IMR-90 (cell line): ENCODE measurements at regions not wholly inside any gene's neighbourhood (a gene's known extent, or its start where the extent isn't known, plus 50 kb on each side); places are given as distances from the start of the nearest gene placed in this dataset.

ENCODE experiments used
- ATAC-seq: fragments of 200-7000 bp; cut with Tn5 transposase; 2 replicates; pipeline ENCODE4 v1.9.1; 2020; ENCODE audit warnings: low read depth, mild to moderate bottlenecking, moderate library complexity
- BruUV-seq: library from RNA; stranded (reverse); fragments of 400-500 nt; replicated peaks from 2 replicates; lab custom pipeline; 2021; lab: Mats Ljungman, UMichigan
- CTCF ChIA-PET: fragments of 300-600 bp; formaldehyde crosslinking; extraction: SDS; loops from one replicate; lab custom pipeline; 2021; ENCODE audit warnings: antibody characterized with exemption; lab: Yijun Ruan, JAX
- POLR2A ChIA-PET: fragments of 300-600 bp; sonication (Branson Sonifier 250); formaldehyde crosslinking; loops from one replicate; lab custom pipeline; 2022; ENCODE audit warnings: antibody characterized with exemption; ENCODE audit not compliant: unreplicated experiment; lab: Charles Lee
- DNase-seq: peaks from one replicate; pipeline ENCODE4 v3.0.0; 2013
- H2AFZ ChIP-seq: replicated peaks from 2 replicates; pipeline ENCODE3; 2013; ENCODE audit warnings: low read length, mild to moderate bottlenecking; ENCODE audit not compliant: poor library complexity
- H2AK5ac ChIP-seq: 2 replicates; pipeline ENCODE4 v1.6.1; 2013; ENCODE audit warnings: low read depth, low read length, inconsistent platforms
- H2AK9ac ChIP-seq: replicated peaks from 2 replicates; pipeline ENCODE3; 2013; ENCODE audit warnings: mild to moderate bottlenecking, low read depth, low read length, moderate library complexity; ENCODE audit not compliant: poor library complexity
- H2BK120ac ChIP-seq: 2 replicates; pipeline ENCODE4 v1.6.1; 2013; ENCODE audit warnings: low read depth, low read length, inconsistent platforms
- H2BK15ac ChIP-seq: 3 replicates; pipeline ENCODE4 v1.6.1; 2013; ENCODE audit warnings: low read depth, low read length, inconsistent platforms
- H2BK20ac ChIP-seq: 2 replicates; pipeline ENCODE4 v1.6.1; 2013; ENCODE audit warnings: low read depth, mild to moderate bottlenecking, inconsistent platforms, low read length, moderate library complexity
- H2BK5ac ChIP-seq: 2 replicates; pipeline ENCODE4 v1.6.1; 2013; ENCODE audit warnings: mild to moderate bottlenecking, low read depth, low read length, inconsistent platforms; ENCODE audit not compliant: poor library complexity, severe bottlenecking
- H3K14ac ChIP-seq: replicated peaks from 2 replicates; pipeline ENCODE4 v1.6.1; 2013; ENCODE audit warnings: low read depth, low read length, inconsistent platforms
- H3K18ac ChIP-seq: 2 replicates; pipeline ENCODE4 v1.6.1; 2013; ENCODE audit warnings: low read depth, low read length, control low read depth
- H3K23ac ChIP-seq: 2 replicates; pipeline ENCODE4 v1.6.1; 2013; ENCODE audit warnings: low read depth, low read length, inconsistent platforms
- H3K27ac ChIP-seq: 2 replicates; pipeline ENCODE4 v1.5.1; 2013; ENCODE audit warnings: mild to moderate bottlenecking, control low read depth, low read length; ENCODE audit not compliant: insufficient read depth
- H3K27me3 ChIP-seq: 2 replicates; pipeline ENCODE4 v1.6.1; 2013; ENCODE audit warnings: low read length; ENCODE audit not compliant: control insufficient read depth, insufficient read depth
- H3K36me3 ChIP-seq: 2 replicates; pipeline ENCODE4 v1.6.1; 2013; ENCODE audit warnings: low read length, mixed read lengths; ENCODE audit not compliant: control insufficient read depth, insufficient read depth
- H3K4ac ChIP-seq: 2 replicates; pipeline ENCODE4 v1.6.1; 2013; ENCODE audit warnings: low read depth, low read length, inconsistent platforms
- H3K4me1 ChIP-seq: 2 replicates; pipeline ENCODE4 v1.6.1; 2013; ENCODE audit warnings: low read length, mixed read lengths; ENCODE audit not compliant: control insufficient read depth, insufficient read depth
- H3K4me2 ChIP-seq: 2 replicates; pipeline ENCODE4 v1.6.1; 2013; ENCODE audit warnings: low read depth, mild to moderate bottlenecking, control low read depth, low read length, moderate library complexity
- H3K4me3 ChIP-seq: 2 replicates; pipeline ENCODE4 v1.5.1; 2013; ENCODE audit warnings: low read depth, mild to moderate bottlenecking, control low read depth, low read length, moderate library complexity; ENCODE audit not compliant: insufficient read depth
- H3K56ac ChIP-seq: 2 replicates; pipeline ENCODE4 v1.6.1; 2013; ENCODE audit warnings: low read length, inconsistent platforms; ENCODE audit not compliant: insufficient read depth; ENCODE audit errors: extremely low read depth
- H3K79me1 ChIP-seq, 2 experiments: 2 replicates each; pipeline ENCODE4 v1.6.1; 2013; ENCODE audit warnings: low read length in 2 of 2, inconsistent platforms in 1 of 2, low read depth in 1 of 2
- H3K9ac ChIP-seq: 2 replicates; pipeline ENCODE4 v1.6.1; 2013; ENCODE audit warnings: low read depth, low read length, control low read depth
- H3K9me1 ChIP-seq: 2 replicates; pipeline ENCODE4 v1.6.1; 2013; ENCODE audit warnings: low read length, inconsistent platforms; ENCODE audit not compliant: insufficient read depth
- H3K9me3 ChIP-seq: 2 replicates; pipeline ENCODE4 v1.6.1; 2013; ENCODE audit warnings: low read length; ENCODE audit not compliant: control insufficient read depth, insufficient read depth
- H4K20me1 ChIP-seq: 2 replicates; pipeline ENCODE4 v1.6.1; 2013; ENCODE audit warnings: low read length, inconsistent platforms; ENCODE audit not compliant: insufficient read depth
- H4K5ac ChIP-seq: 2 replicates; pipeline ENCODE4 v1.6.1; 2013; ENCODE audit warnings: mild to moderate bottlenecking, low read depth, low read length, control low read depth
- H4K8ac ChIP-seq, 2 experiments: 2 replicates each; pipeline ENCODE4 v1.6.1; 2013; ENCODE audit warnings: low read depth in 2 of 2, low read length in 2 of 2, control low read depth in 1 of 2, inconsistent platforms in 1 of 2
- H4K91ac ChIP-seq: 2 replicates; pipeline ENCODE4 v1.6.1; 2013; ENCODE audit warnings: low read depth, low read length, inconsistent platforms; ENCODE audit not compliant: insufficient read depth
- BHLHE40 ChIP-seq: fragments of 150-350 bp; IDR thresholded peaks from 2 replicates; pipeline ENCODE4 v1.6.1; 2016; ENCODE audit warnings: mild to moderate bottlenecking, low read depth, low read length
- CEBPB ChIP-seq: IDR thresholded peaks from 2 replicates; pipeline ENCODE4 v1.6.1; 2012; ENCODE audit warnings: low read depth, low read length, improper control_type of control experiment
- CHD1 ChIP-seq: IDR thresholded peaks from 2 replicates; pipeline ENCODE4 v1.6.1; 2012; ENCODE audit warnings: low read depth, low read length, improper control_type of control experiment
- CTCF ChIP-seq: conservative IDR thresholded peaks from 2 replicates; pipeline ENCODE4 v1.5.1; 2012; ENCODE audit warnings: mild to moderate bottlenecking, low read depth, low read length, improper control_type of control experiment
- ELK1 ChIP-seq: fragments of 150-350 bp; IDR thresholded peaks from 2 replicates; pipeline ENCODE4 v1.6.1; 2016; ENCODE audit warnings: low read depth, mild to moderate bottlenecking, low read length, moderate library complexity, borderline replicate concordance
- FOS ChIP-seq: fragments of 150-350 bp; IDR thresholded peaks from 2 replicates; pipeline ENCODE4 v1.6.1; 2016; ENCODE audit warnings: low read depth, low read length
- MAFK ChIP-seq: IDR thresholded peaks from 2 replicates; pipeline ENCODE4 v1.6.1; 2012; ENCODE audit warnings: low read depth, low read length, improper control_type of control experiment
- MAZ ChIP-seq: IDR thresholded peaks from 2 replicates; pipeline ENCODE4 v1.6.1; 2012; ENCODE audit warnings: low read depth, mild to moderate bottlenecking, low read length, improper control_type of control experiment, moderate library complexity, borderline replicate concordance
- MXI1 ChIP-seq: IDR thresholded peaks from 2 replicates; pipeline ENCODE4 v1.6.1; 2012; ENCODE audit warnings: low read depth, mild to moderate bottlenecking, low read length, moderate library complexity, borderline replicate concordance
- NFE2L2 ChIP-seq: fragments of 150-350 bp; IDR thresholded peaks from 2 replicates; pipeline ENCODE4 v1.6.1; 2016; ENCODE audit warnings: low read depth, mild to moderate bottlenecking, low read length
- POLR2A ChIP-seq: IDR thresholded peaks from 2 replicates; pipeline ENCODE4 v1.6.1; 2012; ENCODE audit warnings: mild to moderate bottlenecking, low read depth, low read length
- RAD21 ChIP-seq: IDR thresholded peaks from 2 replicates; pipeline ENCODE4 v1.6.1; 2012; ENCODE audit warnings: low read length, improper control_type of control experiment
- RCOR1 ChIP-seq: IDR thresholded peaks from 2 replicates; pipeline ENCODE4 v1.6.1; 2012; ENCODE audit warnings: mild to moderate bottlenecking, low read length, improper control_type of control experiment; ENCODE audit not compliant: insufficient replicate concordance
- RFX5 ChIP-seq: IDR thresholded peaks from 2 replicates; pipeline ENCODE4 v1.8.0; 2012; ENCODE audit warnings: low read depth, mild to moderate bottlenecking, low read length, moderate library complexity
- SMC3 ChIP-seq: fragments of 150-350 bp; IDR thresholded peaks from 2 replicates; pipeline ENCODE4 v1.6.1; 2016; ENCODE audit warnings: low read depth, mild to moderate bottlenecking, antibody characterized with exemption, low read length, moderate library complexity
- WGBS, 2 experiments: methylation state at CpG; one replicate each; pipeline versions ENCODE4 v1.1.5 to v1.1.7; 2013; ENCODE audit warnings: missing lambda C conversion rate in 2 of 2; ENCODE audit not compliant: insufficient read length in 1 of 2; ENCODE audit errors: extremely low coverage in 2 of 2; 5-methylcytosine and 5-hydroxymethylcytosine counted together
- dilution Hi-C: fragments of 300-500 bp; cut with HindIII; formaldehyde crosslinking; loops from one replicate; pipeline ENCODE4 v1.14.3; 2018; ENCODE audit warnings: low sequenced_read_pairs; ENCODE audit not compliant: unreplicated experiment
- in situ Hi-C: fragments of 300-500 bp; cut with MboI; formaldehyde crosslinking; loops from 3 replicates; pipeline ENCODE4 v1.14.3; 2019; ENCODE audit warnings: low sequenced_read_pairs, inconsistent platforms, mixed read lengths
- intact Hi-C: fragments of 100-400 bp; cut with micrococcal nuclease; formaldehyde crosslinking; loops from 2 replicates; pipeline ENCODE4 v1.10.0; 2022
- TF ChIP-seq, protein P1 (sequence below): fragments of 150-350 bp; IDR thresholded peaks from 2 replicates; pipeline ENCODE4 v1.6.1; 2017; ENCODE audit warnings: mild to moderate bottlenecking, antibody characterized with exemption, low read length, low read depth

DNA sequence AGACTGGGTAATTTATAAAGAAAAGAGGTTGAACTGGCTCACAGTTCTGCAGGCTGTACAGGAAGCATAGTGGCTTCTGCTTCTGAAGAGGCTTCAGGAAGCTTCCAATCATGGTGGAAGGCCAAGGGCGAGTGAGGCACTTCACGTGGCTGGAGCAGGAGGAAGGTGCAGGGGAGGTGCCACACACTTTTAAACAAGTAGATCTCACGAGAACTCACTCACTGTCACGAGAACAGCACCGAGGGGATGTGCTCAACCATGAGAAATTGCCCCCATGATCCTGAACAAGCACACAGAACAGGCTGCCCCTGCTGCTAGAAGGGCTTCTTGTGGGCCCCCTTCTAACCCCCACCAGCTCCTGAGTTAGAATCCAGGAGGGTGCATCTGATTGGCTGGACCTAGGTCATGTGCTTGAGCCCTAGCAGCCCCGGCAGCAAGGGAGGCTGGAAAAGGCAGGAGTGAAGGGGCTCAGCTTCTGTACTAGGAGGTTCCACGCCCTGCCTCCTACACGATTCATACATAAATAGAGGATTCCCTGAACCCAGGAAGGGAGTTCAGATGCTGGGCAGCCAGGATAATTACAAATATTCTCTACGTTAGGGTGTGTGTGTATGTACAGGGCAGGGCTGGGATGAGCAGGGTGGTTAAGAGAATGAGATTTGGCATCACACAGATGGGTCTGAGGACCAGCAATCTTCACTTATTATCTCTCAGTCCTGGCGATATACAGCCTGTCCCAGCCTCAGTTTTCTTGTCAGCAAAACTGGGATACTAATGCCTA lies 72.8 kb upstream of the ATP5PO start:
- Histone ChIP-seq H2BK15ac (no peak overlapping the region), H2AK5ac (no peak overlapping the region), H2AK9ac (no peak overlapping the region), H3K4me1 (no peaks in the 10 kb centered on the region), H3K27me3 (peaks cover 18% of the 10 kb centered on the region), H3K18ac (no peak overlapping the region), H4K8ac (no peak overlapping the region), H3K4ac (no peak overlapping the region), H3K36me3 (no peaks in the 10 kb centered on the region), H2BK120ac (no peak overlapping the region), H3K9me3 (no peaks in the 10 kb centered on the region; the same call in 1 of the 2 replicates), H3K23ac (no peak overlapping the region), H4K5ac (no peak overlapping the region), H3K27ac (no peak overlapping the region), H2BK20ac (no peak overlapping the region), H3K79me1 (no peaks in the 10 kb centered on the region), H4K91ac (no peak overlapping the region), H2AFZ (peak overlapping the region; percentile 63), H3K9ac (no peak overlapping the region), H3K56ac (no peak overlapping the region), H3K4me2 (no peak overlapping the region), H3K14ac (no peak overlapping the region), H4K20me1 (no peaks in the 10 kb centered on the region), H3K9me1 (peaks cover 6% of the 10 kb centered on the region), H2BK5ac (no peak overlapping the region), H3K4me3 (no peak overlapping the region)
- ATAC-seq = no peak
- BruUV-seq = no TSS peak
- in situ Hi-C loops (no loop called here), dilution Hi-C loops (no loop called here), intact Hi-C loops (no loop called here)
- ChIA-PET CTCF (no interaction called here), POLR2A (no interaction called here)
- TF ChIP-seq MXI1 (no peak), MAZ (no peak), RCOR1 (no peak), RAD21 (no peak), ELK1 (no peak), CEBPB (no peak), RFX5 (no peak), BHLHE40 (no peak), CTCF (no peak), CHD1 (no peak), SMC3 (no peak), POLR2A (no peak), FOS (no peak), MAFK (no peak), NFE2L2 (no peak)
- TF ChIP-seq, protein P1, sequence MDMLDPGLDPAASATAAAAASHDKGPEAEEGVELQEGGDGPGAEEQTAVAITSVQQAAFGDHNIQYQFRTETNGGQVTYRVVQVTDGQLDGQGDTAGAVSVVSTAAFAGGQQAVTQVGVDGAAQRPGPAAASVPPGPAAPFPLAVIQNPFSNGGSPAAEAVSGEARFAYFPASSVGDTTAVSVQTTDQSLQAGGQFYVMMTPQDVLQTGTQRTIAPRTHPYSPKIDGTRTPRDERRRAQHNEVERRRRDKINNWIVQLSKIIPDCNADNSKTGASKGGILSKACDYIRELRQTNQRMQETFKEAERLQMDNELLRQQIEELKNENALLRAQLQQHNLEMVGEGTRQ = no peak
- no peak for DNase-seq
- 90% methylated on average over 2 of the region's 10 CpGs; no CpG with 5 or more reads in 1 of the 2 experiments for whole genome bisulfite sequencing, 2 experiments
